Keratinocyte (primary cell): ENCODE measurements at regions not wholly inside any gene's neighbourhood (a gene's known extent, or its start where the extent isn't known, plus 50 kb on each side); places are given as distances from the start of the nearest gene placed in this dataset.

ENCODE experiments used
- CTCF ChIP-seq, 3 experiments: IDR thresholded peaks in 1 of 3; conservative IDR thresholded peaks in 1 of 3; optimal IDR thresholded peaks in 1 of 3; 2 replicates in 2 of 3; 3 replicates in 1 of 3; pipeline versions ENCODE3 to v1.5.1; 2011; ENCODE audit warnings: low read length in 3 of 3, mild to moderate bottlenecking in 3 of 3, moderate library complexity in 2 of 3, control low read depth in 1 of 3, inconsistent platforms in 1 of 3; ENCODE audit not compliant: insufficient read depth in 2 of 3; ENCODE audit errors: extremely low read depth in 1 of 3
- EZH2 ChIP-seq: IDR thresholded peaks from one replicate; pipeline ENCODE4 v1.6.1; 2012; ENCODE audit warnings: inconsistent platforms, mild to moderate bottlenecking, low read length, moderate library complexity

GRCh38 chr14:84806181-84806580 is 723.8 kb upstream of the FLRT2 start:
- no peak for TF ChIP-seq CTCF (optimal IDR thresholded peaks at IDR 0.05 in 1 of 3, IDR thresholded peaks at IDR 0.05 in 1 of 3, conservative IDR thresholded peaks at IDR 0.05 in 1 of 3; ENCODE audit: extremely low read depth in 1 of 3, insufficient read depth in 2 of 3, low read length in 3 of 3)
- no peak for TF ChIP-seq EZH2
